ENCODE measurements at regions not wholly inside any gene's neighbourhood (a gene's known extent, or its start where the extent isn't known, plus 50 kb on each side); places are given as distances from the start of the nearest gene placed in this dataset.

- TF ChIP-seq, protein P1, sequence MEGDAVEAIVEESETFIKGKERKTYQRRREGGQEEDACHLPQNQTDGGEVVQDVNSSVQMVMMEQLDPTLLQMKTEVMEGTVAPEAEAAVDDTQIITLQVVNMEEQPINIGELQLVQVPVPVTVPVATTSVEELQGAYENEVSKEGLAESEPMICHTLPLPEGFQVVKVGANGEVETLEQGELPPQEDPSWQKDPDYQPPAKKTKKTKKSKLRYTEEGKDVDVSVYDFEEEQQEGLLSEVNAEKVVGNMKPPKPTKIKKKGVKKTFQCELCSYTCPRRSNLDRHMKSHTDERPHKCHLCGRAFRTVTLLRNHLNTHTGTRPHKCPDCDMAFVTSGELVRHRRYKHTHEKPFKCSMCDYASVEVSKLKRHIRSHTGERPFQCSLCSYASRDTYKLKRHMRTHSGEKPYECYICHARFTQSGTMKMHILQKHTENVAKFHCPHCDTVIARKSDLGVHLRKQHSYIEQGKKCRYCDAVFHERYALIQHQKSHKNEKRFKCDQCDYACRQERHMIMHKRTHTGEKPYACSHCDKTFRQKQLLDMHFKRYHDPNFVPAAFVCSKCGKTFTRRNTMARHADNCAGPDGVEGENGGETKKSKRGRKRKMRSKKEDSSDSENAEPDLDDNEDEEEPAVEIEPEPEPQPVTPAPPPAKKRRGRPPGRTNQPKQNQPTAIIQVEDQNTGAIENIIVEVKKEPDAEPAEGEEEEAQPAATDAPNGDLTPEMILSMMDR (IDR thresholded peaks at IDR 0.05; ENCODE audit: insufficient read depth, low read length), result no peak
- TF ChIP-seq GABPA (IDR thresholded peaks at IDR 0.05; ENCODE audit: low read depth) (no peak), POLR2AphosphoS5 (IDR thresholded peaks at IDR 0.05; ENCODE audit: low read depth) (no peak)
- no peaks in the 10 kb centered on the region for H3K27me3 ChIP-seq (ENCODE audit: insufficient read depth, poor library complexity, severe bottlenecking)
- no peak overlapping the region for H3K4me3 ChIP-seq (replicated peaks; ENCODE audit: insufficient read depth, low read length)
- DNase-seq (ENCODE audit: low read depth in 1 of 2, low spot score in 1 of 2), result no peak
- no peak overlapping the region for H3K27ac ChIP-seq (replicated peaks)
Observed at GRCh38 chr5:4855880-4856279, 284.2 kb upstream of the ADAMTS16 start.

DNA sequence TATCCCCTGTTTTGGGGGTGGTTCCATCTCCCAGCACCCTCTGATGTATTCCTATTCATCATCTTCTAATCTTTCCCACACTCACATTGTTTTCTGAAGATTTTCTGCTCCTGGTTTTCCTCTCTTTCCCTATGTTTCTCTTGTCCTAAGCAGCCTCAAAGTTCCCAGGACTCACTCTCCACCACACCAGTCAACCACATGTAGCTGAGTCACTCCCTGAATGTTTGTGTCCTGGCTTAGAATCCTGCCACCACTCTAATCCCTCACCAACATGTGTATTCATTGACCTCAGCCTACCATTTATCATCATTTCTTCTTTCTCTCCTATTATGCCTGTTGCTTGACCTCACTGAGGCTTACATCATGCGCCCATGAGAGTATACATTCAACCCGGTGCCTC lies 282.4 kb upstream of the ADAMTS16 start:
- H3K27ac ChIP-seq (replicated peaks), result no peak overlapping the region
- no peak overlapping the region for H3K4me3 ChIP-seq (replicated peaks; ENCODE audit: insufficient read depth, low read length)
- DNase-seq (ENCODE audit: low read depth in 1 of 2, low spot score in 1 of 2), result no peak
- H3K27me3 ChIP-seq (ENCODE audit: insufficient read depth, poor library complexity, severe bottlenecking), result no peaks in the 10 kb centered on the region
- no peak for TF ChIP-seq SPI1 (IDR thresholded peaks at IDR 0.05; ENCODE audit: borderline replicate concordance, low read depth)
- TF ChIP-seq, protein P2, sequence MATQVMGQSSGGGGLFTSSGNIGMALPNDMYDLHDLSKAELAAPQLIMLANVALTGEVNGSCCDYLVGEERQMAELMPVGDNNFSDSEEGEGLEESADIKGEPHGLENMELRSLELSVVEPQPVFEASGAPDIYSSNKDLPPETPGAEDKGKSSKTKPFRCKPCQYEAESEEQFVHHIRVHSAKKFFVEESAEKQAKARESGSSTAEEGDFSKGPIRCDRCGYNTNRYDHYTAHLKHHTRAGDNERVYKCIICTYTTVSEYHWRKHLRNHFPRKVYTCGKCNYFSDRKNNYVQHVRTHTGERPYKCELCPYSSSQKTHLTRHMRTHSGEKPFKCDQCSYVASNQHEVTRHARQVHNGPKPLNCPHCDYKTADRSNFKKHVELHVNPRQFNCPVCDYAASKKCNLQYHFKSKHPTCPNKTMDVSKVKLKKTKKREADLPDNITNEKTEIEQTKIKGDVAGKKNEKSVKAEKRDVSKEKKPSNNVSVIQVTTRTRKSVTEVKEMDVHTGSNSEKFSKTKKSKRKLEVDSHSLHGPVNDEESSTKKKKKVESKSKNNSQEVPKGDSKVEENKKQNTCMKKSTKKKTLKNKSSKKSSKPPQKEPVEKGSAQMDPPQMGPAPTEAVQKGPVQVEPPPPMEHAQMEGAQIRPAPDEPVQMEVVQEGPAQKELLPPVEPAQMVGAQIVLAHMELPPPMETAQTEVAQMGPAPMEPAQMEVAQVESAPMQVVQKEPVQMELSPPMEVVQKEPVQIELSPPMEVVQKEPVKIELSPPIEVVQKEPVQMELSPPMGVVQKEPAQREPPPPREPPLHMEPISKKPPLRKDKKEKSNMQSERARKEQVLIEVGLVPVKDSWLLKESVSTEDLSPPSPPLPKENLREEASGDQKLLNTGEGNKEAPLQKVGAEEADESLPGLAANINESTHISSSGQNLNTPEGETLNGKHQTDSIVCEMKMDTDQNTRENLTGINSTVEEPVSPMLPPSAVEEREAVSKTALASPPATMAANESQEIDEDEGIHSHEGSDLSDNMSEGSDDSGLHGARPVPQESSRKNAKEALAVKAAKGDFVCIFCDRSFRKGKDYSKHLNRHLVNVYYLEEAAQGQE (IDR thresholded peaks at IDR 0.05; ENCODE audit: insufficient replicate concordance, low read depth), result no peak
- TF ChIP-seq GABPA (IDR thresholded peaks at IDR 0.05; ENCODE audit: low read depth), result no peak
- TF ChIP-seq POLR2AphosphoS5 (IDR thresholded peaks at IDR 0.05; ENCODE audit: low read depth), result no peak

- no peak overlapping the region for H3K27ac ChIP-seq (replicated peaks)
- DNase-seq (ENCODE audit: low read depth in 1 of 2, low spot score in 1 of 2), result no peak
- H3K27me3 ChIP-seq (ENCODE audit: insufficient read depth, poor library complexity, severe bottlenecking), result no peaks in the 10 kb centered on the region
- TF ChIP-seq SPI1 (IDR thresholded peaks at IDR 0.05; ENCODE audit: borderline replicate concordance, low read depth) (no peak), GABPA (IDR thresholded peaks at IDR 0.05; ENCODE audit: low read depth) (no peak), POLR2AphosphoS5 (IDR thresholded peaks at IDR 0.05; ENCODE audit: low read depth) (no peak)
- TF ChIP-seq, protein P1 (IDR thresholded peaks at IDR 0.05; ENCODE audit: insufficient read depth, low read length), result no peak
- TF ChIP-seq, protein P2 (IDR thresholded peaks at IDR 0.05; ENCODE audit: insufficient replicate concordance, low read depth), result no peak
- H3K4me3 ChIP-seq (replicated peaks; ENCODE audit: insufficient read depth, low read length), result no peak overlapping the region
Observed at GRCh38 chr5:4859500-4860235, 280.5 kb upstream of the ADAMTS16 start.

DNA sequence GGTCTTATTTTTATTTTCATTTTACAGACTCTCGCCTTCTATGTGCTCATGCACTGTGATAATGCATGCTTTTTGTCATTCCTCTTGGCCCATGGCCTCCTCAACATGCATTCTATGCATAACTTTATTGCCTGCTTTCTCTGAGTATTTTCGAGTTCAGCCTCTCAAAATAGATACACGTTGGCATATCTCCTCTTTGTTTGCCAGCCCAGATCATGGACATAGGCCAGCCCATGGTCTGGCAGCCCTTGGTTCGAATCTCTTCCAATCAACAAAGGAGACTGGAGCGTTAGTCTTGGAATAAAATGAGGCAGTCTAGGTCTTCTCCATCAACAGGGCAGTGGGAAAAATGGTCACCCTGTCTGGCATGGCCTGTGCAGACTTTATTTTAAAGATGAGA lies 279.5 kb upstream of the ADAMTS16 start:
- no peaks in the 10 kb centered on the region for H3K27me3 ChIP-seq (ENCODE audit: insufficient read depth, poor library complexity, severe bottlenecking)

More for the DNA sequence above, 279.5 kb upstream of the ADAMTS16 start:
- Histone ChIP-seq H3K4me3 (replicated peaks; ENCODE audit: insufficient read depth, low read length) (no peak overlapping the region), H3K27ac (replicated peaks) (no peak overlapping the region)
- TF ChIP-seq, protein P1 (IDR thresholded peaks at IDR 0.05; ENCODE audit: insufficient read depth, low read length), result no peak
- TF ChIP-seq GABPA (IDR thresholded peaks at IDR 0.05; ENCODE audit: low read depth) (no peak), POLR2AphosphoS5 (IDR thresholded peaks at IDR 0.05; ENCODE audit: low read depth) (no peak), SPI1 (IDR thresholded peaks at IDR 0.05; ENCODE audit: borderline replicate concordance, low read depth) (no peak)
- TF ChIP-seq, protein P2 (IDR thresholded peaks at IDR 0.05; ENCODE audit: insufficient replicate concordance, low read depth), result no peak
- no peak for DNase-seq (ENCODE audit: low read depth in 1 of 2, low spot score in 1 of 2)
